Small intestine (tissue), 7 donors: ENCODE measurements at regions not wholly inside any gene's neighbourhood (a gene's known extent, or its start where the extent isn't known, plus 50 kb on each side); places are given as distances from the start of the nearest gene placed in this dataset.

ENCODE experiments used
- DNase-seq, 2 donors: peaks; one replicate each; pipeline versions ENCODE4 v3.0.0 to v3.0.0-alpha.2; 2013
- FAIRE-seq: peaks from 2 replicates; lab custom pipeline; 2012; peaks lifted over from hg19 to GRCh38; lab: Jason Lieb, UNC
- H3K27ac ChIP-seq, 3 donors: one replicate each; pipeline ENCODE4 v1.5.1; 2013; ENCODE audit warnings: low read length in 2 of 3, mild to moderate bottlenecking in 2 of 3, control low read depth in 1 of 3, inconsistent platforms in 1 of 3, low read depth in 1 of 3, moderate library complexity in 1 of 3
- H3K27me3 ChIP-seq, 3 donors: one replicate each; pipeline ENCODE4 v1.6.1; 2013; ENCODE audit warnings: low read length in 3 of 3, inconsistent platforms in 1 of 3; ENCODE audit not compliant: control insufficient read depth in 3 of 3, insufficient read depth in 3 of 3
- H3K36me3 ChIP-seq, 3 donors: one replicate each; pipeline ENCODE4 v1.6.1; 2013; ENCODE audit warnings: low read length in 3 of 3, inconsistent platforms in 1 of 3, low read depth in 1 of 3, mild to moderate bottlenecking in 1 of 3, moderate library complexity in 1 of 3; ENCODE audit not compliant: control insufficient read depth in 3 of 3, insufficient read depth in 2 of 3
- H3K4me1 ChIP-seq, 3 donors: one replicate each; pipeline ENCODE4 v1.6.1; 2013; ENCODE audit warnings: low read length in 2 of 3, inconsistent platforms in 1 of 3, low read depth in 1 of 3, mild to moderate bottlenecking in 1 of 3, moderate library complexity in 1 of 3; ENCODE audit not compliant: control insufficient read depth in 3 of 3, insufficient read depth in 2 of 3
- H3K4me3 ChIP-seq, 3 donors: one replicate each; pipeline ENCODE4 v1.5.1; 2013; ENCODE audit warnings: low read length in 3 of 3, control low read depth in 1 of 3, inconsistent platforms in 1 of 3, low read depth in 1 of 3, mild to moderate bottlenecking in 1 of 3, moderate library complexity in 1 of 3
- H3K9me3 ChIP-seq, 2 donors: one replicate each; pipeline ENCODE4 v1.6.1; 2013; ENCODE audit warnings: low read depth in 1 of 2, low read length in 1 of 2; ENCODE audit not compliant: control insufficient read depth in 2 of 2, insufficient read depth in 1 of 2
- WGBS, 3 donors: extraction: QIAGEN DNeasy Blood & Tissue Kit; methylation state at CpG; one replicate each; pipeline ENCODE4 v1.1.7; 2013; 5-methylcytosine and 5-hydroxymethylcytosine counted together
- donor health status: healthy with polysubstance abuse.
- donor health status: control.
- donor health status: control.
- donor health status: Bipolar disorder and iron deficiency.
- donor health status: healthy.

DNA sequence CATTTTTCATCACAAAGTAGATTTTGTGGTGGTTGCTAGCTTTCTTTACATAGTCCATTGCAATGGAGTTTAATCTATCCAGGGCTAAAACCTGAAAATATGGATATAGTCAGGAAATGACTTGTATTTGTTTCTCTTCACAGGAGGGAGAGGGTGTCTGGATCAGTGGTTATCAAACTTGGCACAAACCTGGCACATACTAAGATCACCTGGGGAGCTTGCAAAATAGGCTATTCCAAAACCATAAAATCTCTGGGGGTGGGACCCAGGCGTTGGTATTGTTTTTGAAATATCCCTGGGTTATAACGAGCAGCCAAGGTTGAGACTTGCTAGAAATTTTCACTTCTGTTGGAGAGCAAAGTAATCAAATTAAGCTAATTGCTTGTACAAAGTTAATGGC is 179.9 kb downstream of the PCSK1 start:
- Histone ChIP-seq H3K36me3 (no peaks in the 10 kb centered on the region), H3K4me3 (no peak overlapping the region), H3K4me1 (peaks cover 0 to under 1% (median 0%) of the 10 kb centered on the region in 3 donors), H3K9me3 (peaks cover 0 to 4% of the 10 kb centered on the region in 2 donors), H3K27me3 (no peaks in the 10 kb centered on the region), H3K27ac (no peak overlapping the region)
- FAIRE-seq (no peak), DNase-seq (no peak)
- WGBS, 3 donors, result 33 to 65% (median 52%) methylated on average over 2 of the region's 2 CpGs

DNA sequence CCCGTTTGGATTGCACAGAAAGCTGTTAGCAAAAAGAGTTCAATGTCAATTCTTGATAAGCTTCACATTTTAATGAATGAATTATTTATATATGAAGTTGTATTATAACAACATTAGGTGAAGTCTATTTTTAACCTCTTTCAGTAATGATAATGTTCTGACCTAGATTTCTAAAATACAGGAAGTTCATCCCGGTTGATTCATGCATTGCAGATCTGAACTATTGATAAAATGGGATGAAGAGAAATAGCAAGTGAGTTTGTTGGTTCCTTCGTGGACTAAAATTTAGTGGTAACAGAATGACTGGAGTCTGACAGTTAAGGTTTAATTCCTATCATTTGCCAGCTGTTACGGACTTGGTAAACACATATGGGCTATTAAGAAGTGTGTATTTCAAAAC is 180.5 kb downstream of the PCSK1 start:
- H3K27me3 ChIP-seq, result no peaks in the 10 kb centered on the region
- DNase-seq (no peak), FAIRE-seq (no peak)
- peaks cover 0 to 4% of the 10 kb centered on the region in 2 donors for H3K9me3 ChIP-seq
- no peak overlapping the region for H3K27ac ChIP-seq
- WGBS, 3 donors, result 74 to 81% (median 76%) methylated on average over 4 of the region's 4 CpGs
- H3K4me1 ChIP-seq, result peaks cover 0 to 4% (median 2%) of the 10 kb centered on the region in 3 donors
- H3K4me3 ChIP-seq, result no peak overlapping the region
- no peaks in the 10 kb centered on the region for H3K36me3 ChIP-seq

DNA sequence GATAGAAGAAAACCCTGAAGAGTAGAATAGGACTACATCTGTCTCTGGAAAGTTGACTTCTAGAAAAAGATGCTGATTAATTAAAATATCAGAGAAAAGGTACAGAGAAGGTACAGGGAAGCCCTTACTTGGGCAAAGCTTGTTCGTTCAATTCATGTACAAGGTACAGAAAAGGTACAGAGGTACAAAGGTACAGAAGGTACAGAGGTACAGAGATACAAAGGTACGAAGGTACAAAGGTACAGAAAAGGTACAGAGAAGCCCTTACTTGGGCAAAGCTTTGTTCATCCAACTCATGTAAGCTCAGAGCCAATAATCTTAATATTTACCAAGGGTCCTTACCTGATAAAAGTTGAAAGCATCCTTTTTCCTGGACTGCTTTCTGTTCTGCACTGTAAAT is 182.3 kb downstream of the PCSK1 start:
- Histone ChIP-seq H3K36me3 (no peaks in the 10 kb centered on the region), H3K27me3 (no peaks in the 10 kb centered on the region), H3K27ac (no peak overlapping the region), H3K9me3 (peaks cover 0 to 4% of the 10 kb centered on the region in 2 donors), H3K4me3 (no peak overlapping the region), H3K4me1 (peaks cover 0 to 4% (median 2%) of the 10 kb centered on the region in 3 donors)
- peak in 1 of 2 donors; percentile 73 for DNase-seq
- 42 to 75% (median 46%) methylated on average over 2 of the region's 2 CpGs for WGBS, 3 donors
- FAIRE-seq, result no peak

DNA sequence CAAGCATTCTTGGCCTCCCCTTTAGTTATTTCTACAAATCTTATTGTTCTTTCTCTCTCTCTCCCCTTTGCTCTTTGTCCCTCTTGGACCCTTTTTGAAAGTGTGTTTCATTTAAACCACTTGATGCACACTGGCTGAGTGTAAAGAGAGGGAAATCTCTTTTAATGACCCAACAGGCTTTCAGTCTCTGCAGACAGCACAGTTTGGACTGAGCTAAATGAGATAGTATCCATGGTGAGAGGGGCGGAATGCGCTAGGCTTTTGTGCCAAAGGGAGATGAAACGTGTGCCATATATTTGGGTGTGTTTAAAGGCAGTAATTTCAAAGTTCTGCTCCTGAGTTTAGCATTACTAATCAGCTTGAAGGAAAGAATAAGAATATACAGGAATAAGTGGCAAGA is 184.9 kb downstream of the PCSK1 start:
- no peak overlapping the region for H3K27ac ChIP-seq
- no peak overlapping the region for H3K4me3 ChIP-seq
- DNase-seq, result no peak
- no peaks in the 10 kb centered on the region for H3K27me3 ChIP-seq
- no peaks in the 10 kb centered on the region for H3K36me3 ChIP-seq
- no peak for FAIRE-seq
- peaks cover 0 to 4% (median 2%) of the 10 kb centered on the region in 3 donors for H3K4me1 ChIP-seq
- 48 to 67% (median 54%) methylated on average over 3 of the region's 3 CpGs for WGBS, 3 donors
- H3K9me3 ChIP-seq, result peaks cover 0 to 4% of the 10 kb centered on the region in 2 donors

DNA sequence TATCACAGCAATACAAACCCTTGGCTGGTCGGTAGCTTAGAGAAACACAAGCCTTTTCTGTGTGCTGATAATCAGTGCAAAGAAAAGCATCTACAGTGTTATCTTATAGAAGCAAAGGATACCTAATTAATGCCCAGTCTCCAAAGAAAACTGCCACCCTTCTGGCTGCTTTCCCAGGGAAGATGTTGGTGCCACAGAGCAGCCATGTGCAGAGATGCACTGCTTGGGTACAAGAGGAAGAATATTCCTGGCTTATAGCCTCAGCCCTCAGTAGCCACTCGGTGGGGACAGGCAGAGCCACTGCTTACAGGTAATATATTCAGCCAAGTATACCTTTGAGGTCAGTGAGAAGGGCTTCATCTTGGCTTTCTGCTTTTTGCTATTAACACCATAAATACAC is 185.3 kb downstream of the PCSK1 start:
- Histone ChIP-seq H3K36me3 (no peaks in the 10 kb centered on the region), H3K4me1 (peaks cover 0 to 4% (median 2%) of the 10 kb centered on the region in 3 donors), H3K27ac (peak overlapping the region in 1 of 3 donors; percentile 35), H3K27me3 (no peaks in the 10 kb centered on the region), H3K9me3 (peaks cover 0 to 4% of the 10 kb centered on the region in 2 donors), H3K4me3 (no peak overlapping the region)
- no peak for DNase-seq
- 38 to 50% (median 48%) methylated on average over 2 of the region's 2 CpGs for WGBS, 3 donors
- no peak for FAIRE-seq

DNA sequence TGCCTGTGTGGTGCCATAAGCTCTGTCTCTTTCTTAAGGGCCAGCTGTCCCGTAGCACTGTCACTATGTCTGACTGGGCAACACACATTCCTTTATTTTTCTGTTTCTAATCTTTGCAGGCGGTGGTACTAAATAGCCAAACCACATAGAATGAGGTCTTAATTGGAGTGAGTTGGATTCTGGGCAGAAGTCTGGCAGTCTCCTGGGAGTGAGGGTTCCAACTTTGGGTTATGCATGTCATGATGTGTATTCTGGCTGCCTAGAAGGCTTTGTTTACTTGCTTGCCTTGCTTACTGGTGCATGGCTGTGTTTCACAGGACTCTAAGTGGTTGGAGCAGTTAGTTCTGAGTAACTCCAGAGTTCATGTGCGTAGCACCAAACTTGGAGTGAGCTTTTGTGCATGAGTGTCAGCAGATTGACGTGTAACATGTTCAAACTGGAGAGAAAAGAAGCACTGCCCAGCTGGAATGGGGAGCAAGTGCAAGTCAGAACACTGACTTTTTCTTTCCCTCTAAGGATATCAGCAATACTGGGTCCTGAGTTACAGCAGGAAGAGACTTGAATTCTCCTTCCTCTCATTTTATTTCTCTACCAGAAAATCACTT is 185.8 kb downstream of the PCSK1 start:
- no peaks in the 10 kb centered on the region for H3K36me3 ChIP-seq
- peaks cover 0 to 4% of the 10 kb centered on the region in 2 donors for H3K9me3 ChIP-seq
- no peaks in the 10 kb centered on the region for H3K27me3 ChIP-seq
- H3K4me3 ChIP-seq, result no peak overlapping the region
- peak overlapping the region in 1 of 3 donors; percentile 35 for H3K27ac ChIP-seq
- 65 to 79% (median 72%) methylated on average over 4 of the region's 4 CpGs for WGBS, 3 donors
- peaks cover 0 to 4% (median 2%) of the 10 kb centered on the region in 3 donors for H3K4me1 ChIP-seq
- FAIRE-seq, result no peak
- DNase-seq, result no peak

DNA sequence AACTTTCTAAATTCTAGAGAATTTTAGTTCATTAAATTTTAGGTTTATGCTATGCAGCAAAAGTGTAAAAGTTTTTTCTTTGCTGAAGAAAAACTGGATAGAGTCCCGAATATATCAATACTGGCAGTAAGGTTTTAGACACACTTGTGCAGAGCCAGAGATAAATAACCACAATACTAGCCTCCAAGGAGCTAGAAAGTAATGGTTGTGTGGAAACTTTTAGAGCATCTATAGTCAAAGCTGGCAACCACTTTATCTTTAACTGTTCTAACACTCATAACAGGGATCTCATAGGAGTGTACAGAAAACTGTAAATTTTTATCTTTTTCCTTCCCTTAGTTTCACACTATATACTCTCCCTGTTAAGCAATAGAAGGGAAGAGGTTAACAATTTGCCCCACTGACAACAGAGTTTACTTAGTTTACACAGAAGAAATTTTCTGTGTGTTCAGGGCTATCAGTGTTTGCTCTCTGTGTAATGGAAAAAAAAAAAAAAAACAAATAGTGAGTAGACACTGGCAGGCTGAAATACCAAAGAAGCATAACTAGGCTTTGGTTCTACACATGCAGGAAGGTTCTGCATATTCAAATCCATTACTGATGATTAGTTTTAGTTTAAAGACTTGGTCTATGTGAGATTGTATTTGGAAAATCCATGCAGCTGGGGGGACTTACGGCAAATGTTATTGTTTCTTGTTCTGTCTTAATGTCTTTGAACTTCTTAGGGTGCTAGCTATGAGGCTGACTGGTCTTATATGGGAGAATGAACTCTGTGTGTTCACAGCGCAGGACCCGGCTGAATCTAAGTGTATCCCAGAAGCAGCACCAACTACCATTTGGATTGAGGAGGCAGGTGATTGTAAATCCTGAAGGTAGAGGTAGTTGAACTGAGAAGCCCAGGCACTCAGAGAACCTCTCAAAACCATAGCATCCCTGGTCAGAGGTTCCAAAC is 187.6 kb downstream of the PCSK1 start:
- DNase-seq (peak in 1 of 2 donors; percentile 26), FAIRE-seq (no peak)
- 88 to 92% (median 91%) methylated on average over 4 of the region's 4 CpGs for WGBS, 3 donors
- Histone ChIP-seq H3K27ac (no peak overlapping the region), H3K9me3 (peaks cover 0 to 4% of the 10 kb centered on the region in 2 donors), H3K27me3 (no peaks in the 10 kb centered on the region), H3K4me1 (peaks cover 0 to 4% (median 2%) of the 10 kb centered on the region in 3 donors), H3K4me3 (no peak overlapping the region), H3K36me3 (no peaks in the 10 kb centered on the region)

DNA sequence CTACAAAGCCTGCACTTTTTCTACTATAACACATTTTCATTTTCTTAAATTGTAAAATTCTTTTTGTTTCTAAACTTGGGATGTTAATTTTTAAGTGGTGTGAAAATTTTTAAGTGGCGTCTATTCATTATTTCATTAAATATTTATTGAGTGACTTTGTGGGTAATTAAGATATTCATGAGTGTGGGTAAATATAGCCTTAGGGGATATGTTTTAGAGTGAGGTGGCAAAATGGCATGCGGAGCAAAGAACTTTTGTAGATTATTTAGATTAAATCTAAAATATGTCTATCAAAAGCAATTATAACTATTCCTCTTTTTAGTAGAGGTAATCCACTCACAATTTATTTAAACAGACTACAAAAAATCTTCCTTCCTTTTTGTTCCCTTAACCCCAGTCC is 188.4 kb downstream of the PCSK1 start:
- no peak for DNase-seq
- H3K9me3 ChIP-seq, result no peaks in the 10 kb centered on the region
- no peak for FAIRE-seq
- H3K27ac ChIP-seq, result no peak overlapping the region
- 90 to 94% (median 94%) methylated on average over 2 of the region's 2 CpGs for WGBS, 3 donors
- no peaks in the 10 kb centered on the region for H3K36me3 ChIP-seq
- no peak overlapping the region for H3K4me3 ChIP-seq
- no peaks in the 10 kb centered on the region for H3K27me3 ChIP-seq
- H3K4me1 ChIP-seq, result peaks cover 0 to 4% (median 2%) of the 10 kb centered on the region in 3 donors
